ENCODE measurements at regions not wholly inside any gene's neighbourhood (a gene's known extent, or its start where the extent isn't known, plus 50 kb on each side); places are given as distances from the start of the nearest gene placed in this dataset.

DNA sequence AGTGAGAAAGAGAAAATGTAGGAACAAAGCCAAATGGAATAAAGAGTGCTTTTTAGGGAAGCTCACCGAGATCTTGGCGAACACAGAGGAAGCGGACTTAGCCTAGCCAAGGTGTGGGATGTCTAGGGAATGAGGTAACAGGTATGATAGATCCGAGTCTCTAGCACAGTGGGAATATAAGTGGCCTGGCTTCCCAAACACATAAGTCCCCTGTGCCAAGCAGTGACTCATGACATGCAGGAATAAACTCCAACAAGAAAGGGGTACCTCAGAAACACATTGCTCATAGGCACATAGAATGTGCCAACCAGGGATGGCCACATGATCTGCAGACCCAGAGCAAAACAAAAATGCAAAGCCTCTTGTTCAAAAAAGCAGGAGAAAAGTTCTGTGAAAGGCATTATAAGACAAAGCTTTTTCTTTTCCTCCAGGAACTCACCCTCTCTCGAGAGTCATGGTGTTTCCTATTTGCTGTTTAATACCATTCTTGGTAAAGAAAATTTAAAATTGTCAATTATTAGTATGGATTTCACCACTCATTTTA lies 542.5 kb downstream of the GATA3 start:
- Histone ChIP-seq H3K9ac (ENCODE audit: insufficient read length, low read depth) (no peak overlapping the region), H3K4me3 (ENCODE audit: insufficient read length, low read depth) (no peak overlapping the region), H3K27me3 (ENCODE audit: insufficient read depth, insufficient read length) (no peaks in the 10 kb centered on the region), H3K36me3 (ENCODE audit: insufficient read depth, insufficient read length, low read length) (no peaks in the 10 kb centered on the region), H3K4me1 (ENCODE audit: insufficient read depth, insufficient read length) (no peaks in the 10 kb centered on the region), H3K9me3 (ENCODE audit: insufficient read depth, low read length) (no peaks in the 10 kb centered on the region)
- TF ChIP-seq ZNF274 (IDR thresholded peaks at IDR 0.05; ENCODE audit: low read depth, low read length) (no peak), YY1 (IDR thresholded peaks at IDR 0.05; ENCODE audit: insufficient read depth, insufficient read length) (no peak), SUZ12 (IDR thresholded peaks at IDR 0.05; ENCODE audit: extremely low read depth, insufficient read depth, insufficient read length) (no peak)
- DNase-seq (ENCODE audit: low read depth, low spot score) = no peak

DNA sequence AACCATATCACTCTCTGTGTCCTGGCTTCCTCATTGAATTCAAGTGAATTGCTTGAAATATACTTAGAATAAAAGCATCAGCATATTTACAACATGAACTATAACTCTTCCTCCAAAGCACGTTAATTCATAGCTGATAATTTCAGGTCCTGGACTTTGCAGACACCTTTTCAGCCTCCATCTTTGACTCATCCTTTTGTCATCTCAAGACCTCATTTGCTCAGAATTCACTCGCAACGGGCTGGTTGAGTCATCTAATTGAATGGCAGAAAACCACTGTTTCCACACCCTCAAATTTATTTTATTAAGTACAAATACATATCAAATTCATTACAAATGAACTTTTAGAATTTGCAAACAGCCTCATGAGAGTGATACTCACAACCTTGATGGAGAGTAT lies 545.7 kb downstream of the GATA3 start:
- H3K4me3 ChIP-seq (ENCODE audit: insufficient read length, low read depth) = no peak overlapping the region
- no peaks in the 10 kb centered on the region for H3K9me3 ChIP-seq (ENCODE audit: insufficient read depth, low read length)
- H3K27me3 ChIP-seq (ENCODE audit: insufficient read depth, insufficient read length) = no peaks in the 10 kb centered on the region
- H3K36me3 ChIP-seq (ENCODE audit: insufficient read depth, insufficient read length, low read length) = no peaks in the 10 kb centered on the region
- H3K4me1 ChIP-seq (ENCODE audit: insufficient read depth, insufficient read length) = no peaks in the 10 kb centered on the region
- DNase-seq (ENCODE audit: low read depth, low spot score) = no peak
- TF ChIP-seq YY1 (IDR thresholded peaks at IDR 0.05; ENCODE audit: insufficient read depth, insufficient read length) = no peak
- TF ChIP-seq SUZ12 (IDR thresholded peaks at IDR 0.05; ENCODE audit: extremely low read depth, insufficient read depth, insufficient read length) = no peak
- TF ChIP-seq ZNF274 (IDR thresholded peaks at IDR 0.05; ENCODE audit: low read depth, low read length) = no peak
- H3K9ac ChIP-seq (ENCODE audit: insufficient read length, low read depth) = no peak overlapping the region

DNA sequence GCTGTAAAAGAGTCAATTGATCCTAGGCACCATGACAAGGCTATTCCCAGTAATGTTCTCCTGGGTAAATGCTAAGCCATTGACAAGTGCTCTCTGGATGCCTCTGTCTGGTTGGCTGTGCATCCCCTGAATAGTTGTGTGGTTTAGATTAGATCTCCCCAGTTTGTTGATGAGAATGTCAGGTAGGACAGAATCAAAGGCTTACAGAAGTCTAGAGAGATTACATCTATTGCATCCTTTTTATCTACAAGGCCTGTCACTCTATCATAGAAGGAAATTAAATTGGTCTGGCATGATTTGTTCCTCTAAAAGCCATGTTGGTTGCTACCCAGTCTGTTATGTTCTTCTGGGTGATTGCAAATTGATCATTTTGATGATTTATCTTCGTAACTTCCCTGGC lies 548.3 kb downstream of the GATA3 start:
- no peak for TF ChIP-seq SUZ12 (IDR thresholded peaks at IDR 0.05; ENCODE audit: extremely low read depth, insufficient read depth, insufficient read length)
- no peak for TF ChIP-seq YY1 (IDR thresholded peaks at IDR 0.05; ENCODE audit: insufficient read depth, insufficient read length)
- no peak for TF ChIP-seq ZNF274 (IDR thresholded peaks at IDR 0.05; ENCODE audit: low read depth, low read length)

DNA sequence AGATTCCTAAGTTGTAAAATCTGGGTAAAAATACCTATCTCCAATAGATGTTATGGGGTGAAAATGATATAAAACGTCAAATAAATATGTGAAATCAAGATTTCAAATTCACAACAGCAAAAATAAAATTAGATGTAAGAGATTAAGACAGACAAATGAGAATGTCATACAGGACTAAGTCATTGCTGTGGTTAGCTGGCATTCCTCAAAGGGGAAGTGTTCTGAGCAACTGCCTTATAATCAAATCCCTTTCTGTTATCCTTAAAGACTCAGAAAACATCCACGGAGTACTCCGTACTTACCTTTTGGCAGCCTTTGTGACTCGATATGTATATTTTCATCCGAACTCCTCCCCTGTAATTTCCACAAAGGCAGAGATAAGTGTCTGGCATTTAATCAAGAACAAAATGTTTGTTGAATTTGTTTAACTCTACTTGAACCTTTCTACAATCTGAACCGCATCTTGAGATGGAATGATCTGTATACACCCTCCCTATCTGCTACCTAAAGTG lies 559.6 kb downstream of the GATA3 start:
- H3K27me3 ChIP-seq (ENCODE audit: insufficient read depth, insufficient read length) = no peaks in the 10 kb centered on the region
- no peak overlapping the region for H3K9ac ChIP-seq (ENCODE audit: insufficient read length, low read depth)
- TF ChIP-seq YY1 (IDR thresholded peaks at IDR 0.05; ENCODE audit: insufficient read depth, insufficient read length) = no peak
- TF ChIP-seq ZNF274 (IDR thresholded peaks at IDR 0.05; ENCODE audit: low read depth, low read length) = no peak
- TF ChIP-seq SUZ12 (IDR thresholded peaks at IDR 0.05; ENCODE audit: extremely low read depth, insufficient read depth, insufficient read length) = no peak
- H3K36me3 ChIP-seq (ENCODE audit: insufficient read depth, insufficient read length, low read length) = no peaks in the 10 kb centered on the region
- H3K9me3 ChIP-seq (ENCODE audit: insufficient read depth, low read length) = no peaks in the 10 kb centered on the region
- no peak overlapping the region for H3K4me3 ChIP-seq (ENCODE audit: insufficient read length, low read depth)
- DNase-seq (ENCODE audit: low read depth, low spot score) = no peak
- no peaks in the 10 kb centered on the region for H3K4me1 ChIP-seq (ENCODE audit: insufficient read depth, insufficient read length)

More for the DNA sequence above, 548.3 kb downstream of the GATA3 start:
- DNase-seq (ENCODE audit: low read depth, low spot score) = no peak
- no peaks in the 10 kb centered on the region for H3K27me3 ChIP-seq (ENCODE audit: insufficient read depth, insufficient read length)
- no peaks in the 10 kb centered on the region for H3K4me1 ChIP-seq (ENCODE audit: insufficient read depth, insufficient read length)
- no peak overlapping the region for H3K4me3 ChIP-seq (ENCODE audit: insufficient read length, low read depth)
- H3K36me3 ChIP-seq (ENCODE audit: insufficient read depth, insufficient read length, low read length) = no peaks in the 10 kb centered on the region
- no peaks in the 10 kb centered on the region for H3K9me3 ChIP-seq (ENCODE audit: insufficient read depth, low read length)
- no peak overlapping the region for H3K9ac ChIP-seq (ENCODE audit: insufficient read length, low read depth)

DNA sequence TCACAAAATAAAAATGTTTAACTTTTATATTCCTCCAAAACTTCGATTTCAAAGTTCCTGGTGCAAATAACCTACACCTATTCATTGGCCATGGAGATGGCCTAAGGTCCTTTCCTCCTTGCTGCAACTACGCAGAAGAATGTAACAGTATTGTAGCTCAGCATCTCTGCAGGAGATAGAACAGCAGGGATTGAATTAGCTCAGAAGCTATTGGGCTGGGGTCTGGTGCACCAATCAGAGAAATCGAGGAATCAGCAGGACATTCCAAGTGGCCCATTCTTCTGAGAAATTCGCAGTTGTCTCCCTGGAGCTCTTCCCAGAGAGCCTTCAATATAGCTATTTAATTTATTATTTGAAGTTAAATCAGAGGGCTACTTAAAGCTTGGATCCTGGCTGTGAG lies 560.6 kb downstream of the GATA3 start:
- no peak for DNase-seq (ENCODE audit: low read depth, low spot score)
- TF ChIP-seq YY1 (IDR thresholded peaks at IDR 0.05; ENCODE audit: insufficient read depth, insufficient read length) (no peak), ZNF274 (IDR thresholded peaks at IDR 0.05; ENCODE audit: low read depth, low read length) (no peak), SUZ12 (IDR thresholded peaks at IDR 0.05; ENCODE audit: extremely low read depth, insufficient read depth, insufficient read length) (no peak)
- no peaks in the 10 kb centered on the region for H3K4me1 ChIP-seq (ENCODE audit: insufficient read depth, insufficient read length)

GRCh38 chr10:8616166-8616565 lies 561.7 kb downstream of the GATA3 start:
- no peak for DNase-seq (ENCODE audit: low read depth, low spot score)
- no peaks in the 10 kb centered on the region for H3K27me3 ChIP-seq (ENCODE audit: insufficient read depth, insufficient read length)
- no peak overlapping the region for H3K4me3 ChIP-seq (ENCODE audit: insufficient read length, low read depth)
- no peaks in the 10 kb centered on the region for H3K36me3 ChIP-seq (ENCODE audit: insufficient read depth, insufficient read length, low read length)
- TF ChIP-seq YY1 (IDR thresholded peaks at IDR 0.05; ENCODE audit: insufficient read depth, insufficient read length) (no peak), SUZ12 (IDR thresholded peaks at IDR 0.05; ENCODE audit: extremely low read depth, insufficient read depth, insufficient read length) (no peak), ZNF274 (IDR thresholded peaks at IDR 0.05; ENCODE audit: low read depth, low read length) (no peak)
- no peak overlapping the region for H3K9ac ChIP-seq (ENCODE audit: insufficient read length, low read depth)
- H3K9me3 ChIP-seq (ENCODE audit: insufficient read depth, low read length) = no peaks in the 10 kb centered on the region
- no peaks in the 10 kb centered on the region for H3K4me1 ChIP-seq (ENCODE audit: insufficient read depth, insufficient read length)

More for the DNA sequence above, 560.6 kb downstream of the GATA3 start:
- Histone ChIP-seq H3K9ac (ENCODE audit: insufficient read length, low read depth) (no peak overlapping the region), H3K9me3 (ENCODE audit: insufficient read depth, low read length) (no peaks in the 10 kb centered on the region), H3K4me3 (ENCODE audit: insufficient read length, low read depth) (no peak overlapping the region), H3K36me3 (ENCODE audit: insufficient read depth, insufficient read length, low read length) (no peaks in the 10 kb centered on the region), H3K27me3 (ENCODE audit: insufficient read depth, insufficient read length) (no peaks in the 10 kb centered on the region)

GRCh38 chr10:8617792-8618191 lies 563.3 kb downstream of the GATA3 start:
- DNase-seq (ENCODE audit: low read depth, low spot score) = no peak
- Histone ChIP-seq H3K4me1 (ENCODE audit: insufficient read depth, insufficient read length) (no peaks in the 10 kb centered on the region), H3K36me3 (ENCODE audit: insufficient read depth, insufficient read length, low read length) (no peaks in the 10 kb centered on the region), H3K9ac (ENCODE audit: insufficient read length, low read depth) (no peak overlapping the region), H3K9me3 (ENCODE audit: insufficient read depth, low read length) (no peaks in the 10 kb centered on the region; the same call in 1 of the 2 replicates), H3K4me3 (ENCODE audit: insufficient read length, low read depth) (no peak overlapping the region), H3K27me3 (ENCODE audit: insufficient read depth, insufficient read length) (no peaks in the 10 kb centered on the region)
- TF ChIP-seq YY1 (IDR thresholded peaks at IDR 0.05; ENCODE audit: insufficient read depth, insufficient read length) (no peak), ZNF274 (IDR thresholded peaks at IDR 0.05; ENCODE audit: low read depth, low read length) (no peak), SUZ12 (IDR thresholded peaks at IDR 0.05; ENCODE audit: extremely low read depth, insufficient read depth, insufficient read length) (no peak)
